T-helper 1 cell treated with Interleukin-12 subunit alpha and Interleukin-12 subunit beta and Interleukin-4 antibody, amounts not matched to agents 30 ng/mL and 1 ng/mL, for 36 hours (primary cell): ENCODE measurements at regions not wholly inside any gene's neighbourhood (a gene's known extent, or its start where the extent isn't known, plus 50 kb on each side); places are given as distances from the start of the nearest gene placed in this dataset.
"Not testable (repeated sequence)": the region's sequence is repeated elsewhere in the genome, so short reads cannot be mapped to it uniquely, and the experiment has no call there.

ENCODE experiments used
- intact Hi-C: fragments of 100-400 bp; cut with micrococcal nuclease; formaldehyde crosslinking; loops from one replicate; pipeline ENCODE4 v1.15.1; 2024

GRCh38 chr11:69884751-69885150 lies 65.5 kb upstream of the FGF3 start:
- intact Hi-C loops, result no loop called here

GRCh38 chr11:69887330-69887729 lies 68.1 kb upstream of the FGF3 start:
- intact Hi-C loops, result no loop called here

GRCh38 chr11:69887841-69888427 lies 68.7 kb upstream of the FGF3 start:
- intact Hi-C loops, result no loop called here

- intact Hi-C loops, result no loop called here
These were observed 69.4 kb upstream of the FGF3 start for GRCh38 chr11:69888483-69889181.

- intact Hi-C loops, result no loop called here
These were observed 70.4 kb upstream of the FGF3 start for GRCh38 chr11:69889400-69890318.

GRCh38 chr11:69890476-69890875 lies 71.3 kb upstream of the FGF3 start:
- intact Hi-C loops, result no loop called here

- intact Hi-C loops, result no loop called here
These were observed 72.4 kb upstream of the FGF3 start for GRCh38 chr11:69891421-69892236.

GRCh38 chr11:69892237-69892985 lies 73.2 kb upstream of the FGF3 start:
- intact Hi-C loops, result no loop called here

- intact Hi-C loops, result no loop called here
These were observed 73.9 kb upstream of the FGF3 start for GRCh38 chr11:69892986-69893555.

GRCh38 chr11:69893631-69894030 lies 74.4 kb upstream of the FGF3 start:
- intact Hi-C loops, result no loop called here

GRCh38 chr11:69894181-69894611 lies 75.0 kb upstream of the FGF3 start:
- intact Hi-C loops, result no loop called here

- intact Hi-C loops, result no loop called here
These were observed 75.4 kb upstream of the FGF3 start for GRCh38 chr11:69894648-69895047.

GRCh38 chr11:69896250-69896649 lies 77.0 kb upstream of the FGF3 start:
- intact Hi-C loops, result no loop called here

GRCh38 chr11:69898123-69898522 lies 78.9 kb upstream of the FGF3 start:
- intact Hi-C loops, result no loop called here

GRCh38 chr11:69899957-69900821 lies 81.0 kb upstream of the FGF3 start:
- intact Hi-C loops, result no loop called here

GRCh38 chr11:69900822-69901302 lies 81.6 kb upstream of the FGF3 start:
- intact Hi-C loops, result not testable (repeated sequence)

- intact Hi-C loops, result no loop called here
These were observed 83.1 kb upstream of the FGF3 start for GRCh38 chr11:69902337-69902736.

GRCh38 chr11:69903211-69903610 lies 84.0 kb upstream of the FGF3 start:
- intact Hi-C loops, result no loop called here
